Ishikawa (cell line): ENCODE measurements at regions not wholly inside any gene's neighbourhood (a gene's known extent, or its start where the extent isn't known, plus 50 kb on each side); places are given as distances from the start of the nearest gene placed in this dataset.

Experiments
- CEBPB ChIP-seq: IDR thresholded peaks from 2 replicates; pipeline ENCODE4 v1.6.1; 2012
- CREB1 ChIP-seq: IDR thresholded peaks from 2 replicates; pipeline ENCODE4 v1.6.1; 2012; ENCODE audit warnings: low read depth
- EGR1 ChIP-seq: IDR thresholded peaks from 2 replicates; pipeline ENCODE4 v1.6.1; 2012
- EP300 ChIP-seq: IDR thresholded peaks from 2 replicates; pipeline ENCODE4 v1.6.1; 2012; ENCODE audit warnings: borderline replicate concordance
- FOXM1 ChIP-seq: IDR thresholded peaks from 2 replicates; pipeline ENCODE4 v1.6.1; 2012; ENCODE audit warnings: low read depth, borderline replicate concordance
- NFIC ChIP-seq: IDR thresholded peaks from 2 replicates; pipeline ENCODE4 v1.6.1; 2012
- RAD21 ChIP-seq: IDR thresholded peaks from 2 replicates; pipeline ENCODE4 v1.6.1; 2012; ENCODE audit warnings: low read depth
- TAF1 ChIP-seq: IDR thresholded peaks from 2 replicates; pipeline ENCODE4 v1.6.1; 2012; ENCODE audit warnings: low read depth, mild to moderate bottlenecking
- TCF12 ChIP-seq: IDR thresholded peaks from 2 replicates; pipeline ENCODE4 v1.6.1; 2012; ENCODE audit warnings: low read depth
- TEAD4 ChIP-seq: IDR thresholded peaks from 2 replicates; pipeline ENCODE4 v1.6.1; 2012
- YY1 ChIP-seq: IDR thresholded peaks from 2 replicates; pipeline ENCODE4 v1.6.1; 2012; ENCODE audit warnings: low read depth
- ZBTB7A ChIP-seq: IDR thresholded peaks from 2 replicates; pipeline ENCODE4 v1.6.1; 2012; ENCODE audit warnings: low read depth
- TF ChIP-seq, protein P1 (sequence below): IDR thresholded peaks from 2 replicates; pipeline ENCODE4 v1.6.1; 2012
- TF ChIP-seq, protein P2 (sequence below): IDR thresholded peaks from 2 replicates; pipeline ENCODE4 v1.6.1; 2012
- TF ChIP-seq, protein P3 (sequence below): IDR thresholded peaks from 2 replicates; pipeline ENCODE4 v1.6.1; 2012; ENCODE audit warnings: low read depth, mild to moderate bottlenecking

GRCh38 chr1:60449876-60450275 lies 376.3 kb upstream of the C1orf87 start:
- TF ChIP-seq TEAD4 (no peak), CEBPB (no peak), FOXM1 (no peak), EP300 (no peak), TCF12 (no peak), NFIC (no peak), CREB1 (no peak), EGR1 (no peak), ZBTB7A (no peak)
- TF ChIP-seq, protein P1, sequence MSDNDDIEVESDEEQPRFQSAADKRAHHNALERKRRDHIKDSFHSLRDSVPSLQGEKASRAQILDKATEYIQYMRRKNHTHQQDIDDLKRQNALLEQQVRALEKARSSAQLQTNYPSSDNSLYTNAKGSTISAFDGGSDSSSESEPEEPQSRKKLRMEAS, result no peak
- TF ChIP-seq, protein P2, sequence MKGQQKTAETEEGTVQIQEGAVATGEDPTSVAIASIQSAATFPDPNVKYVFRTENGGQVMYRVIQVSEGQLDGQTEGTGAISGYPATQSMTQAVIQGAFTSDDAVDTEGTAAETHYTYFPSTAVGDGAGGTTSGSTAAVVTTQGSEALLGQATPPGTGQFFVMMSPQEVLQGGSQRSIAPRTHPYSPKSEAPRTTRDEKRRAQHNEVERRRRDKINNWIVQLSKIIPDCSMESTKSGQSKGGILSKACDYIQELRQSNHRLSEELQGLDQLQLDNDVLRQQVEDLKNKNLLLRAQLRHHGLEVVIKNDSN, result no peak

DNA sequence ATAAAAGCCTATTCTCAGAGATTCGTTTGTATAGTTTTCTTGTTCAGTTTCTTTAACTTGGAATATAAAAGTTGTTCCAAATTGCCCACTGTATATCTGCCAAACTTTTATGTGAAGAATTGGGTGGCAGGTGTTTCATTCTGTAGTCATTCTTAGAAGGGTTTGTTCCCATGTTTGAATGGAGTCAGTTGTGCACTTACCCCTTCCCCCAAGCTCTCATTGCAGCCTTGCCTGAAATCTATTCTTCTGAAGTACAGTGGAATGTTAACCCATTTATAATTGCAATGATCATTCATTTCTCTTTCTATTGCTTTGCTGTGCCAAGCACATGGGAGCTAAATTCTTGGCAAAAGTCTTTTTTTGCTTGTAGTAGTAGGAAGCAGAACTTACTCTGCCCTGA lies 375.3 kb upstream of the C1orf87 start:
- no peak for TF ChIP-seq CREB1
- no peak for TF ChIP-seq EP300
- TF ChIP-seq EGR1, result no peak
- no peak for TF ChIP-seq RAD21
- TF ChIP-seq TEAD4, result no peak
- TF ChIP-seq YY1, result no peak
- no peak for TF ChIP-seq FOXM1
- TF ChIP-seq, protein P2, result no peak
- TF ChIP-seq NFIC, result no peak
- no peak for TF ChIP-seq TCF12
- TF ChIP-seq, protein P3, sequence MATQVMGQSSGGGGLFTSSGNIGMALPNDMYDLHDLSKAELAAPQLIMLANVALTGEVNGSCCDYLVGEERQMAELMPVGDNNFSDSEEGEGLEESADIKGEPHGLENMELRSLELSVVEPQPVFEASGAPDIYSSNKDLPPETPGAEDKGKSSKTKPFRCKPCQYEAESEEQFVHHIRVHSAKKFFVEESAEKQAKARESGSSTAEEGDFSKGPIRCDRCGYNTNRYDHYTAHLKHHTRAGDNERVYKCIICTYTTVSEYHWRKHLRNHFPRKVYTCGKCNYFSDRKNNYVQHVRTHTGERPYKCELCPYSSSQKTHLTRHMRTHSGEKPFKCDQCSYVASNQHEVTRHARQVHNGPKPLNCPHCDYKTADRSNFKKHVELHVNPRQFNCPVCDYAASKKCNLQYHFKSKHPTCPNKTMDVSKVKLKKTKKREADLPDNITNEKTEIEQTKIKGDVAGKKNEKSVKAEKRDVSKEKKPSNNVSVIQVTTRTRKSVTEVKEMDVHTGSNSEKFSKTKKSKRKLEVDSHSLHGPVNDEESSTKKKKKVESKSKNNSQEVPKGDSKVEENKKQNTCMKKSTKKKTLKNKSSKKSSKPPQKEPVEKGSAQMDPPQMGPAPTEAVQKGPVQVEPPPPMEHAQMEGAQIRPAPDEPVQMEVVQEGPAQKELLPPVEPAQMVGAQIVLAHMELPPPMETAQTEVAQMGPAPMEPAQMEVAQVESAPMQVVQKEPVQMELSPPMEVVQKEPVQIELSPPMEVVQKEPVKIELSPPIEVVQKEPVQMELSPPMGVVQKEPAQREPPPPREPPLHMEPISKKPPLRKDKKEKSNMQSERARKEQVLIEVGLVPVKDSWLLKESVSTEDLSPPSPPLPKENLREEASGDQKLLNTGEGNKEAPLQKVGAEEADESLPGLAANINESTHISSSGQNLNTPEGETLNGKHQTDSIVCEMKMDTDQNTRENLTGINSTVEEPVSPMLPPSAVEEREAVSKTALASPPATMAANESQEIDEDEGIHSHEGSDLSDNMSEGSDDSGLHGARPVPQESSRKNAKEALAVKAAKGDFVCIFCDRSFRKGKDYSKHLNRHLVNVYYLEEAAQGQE, result no peak

GRCh38 chr1:60444680-60445079 lies 371.1 kb upstream of the C1orf87 start:
- no peak for TF ChIP-seq YY1
- no peak for TF ChIP-seq TEAD4

GRCh38 chr1:60436186-60436585 lies 362.6 kb upstream of the C1orf87 start:
- TF ChIP-seq, protein P3, result no peak
- TF ChIP-seq CREB1 (no peak), TCF12 (no peak), NFIC (no peak), EGR1 (no peak), EP300 (no peak), ZBTB7A (no peak), TEAD4 (no peak), RAD21 (no peak), TAF1 (no peak), CEBPB (no peak), FOXM1 (no peak), YY1 (no peak)
- TF ChIP-seq, protein P1, result no peak
- TF ChIP-seq, protein P2, result no peak

DNA sequence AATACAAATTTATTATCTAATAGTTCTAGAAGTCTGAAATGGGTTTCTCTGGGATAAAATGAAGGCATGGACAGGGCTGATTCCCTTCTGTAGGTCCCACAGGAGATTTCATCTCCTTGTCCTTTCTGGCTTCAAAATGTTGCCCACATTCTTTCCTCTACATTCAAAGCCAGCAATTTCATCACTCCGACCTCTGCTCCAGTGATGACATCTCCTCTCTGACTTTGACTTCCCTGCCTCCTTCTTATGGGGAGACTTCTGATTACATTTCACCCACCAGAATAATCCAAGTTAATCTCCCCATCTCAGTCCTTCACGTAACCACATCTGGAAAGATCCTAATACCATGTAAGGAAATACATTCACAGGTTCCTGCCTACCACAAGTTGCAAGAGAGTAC lies 358.0 kb upstream of the C1orf87 start:
- TF ChIP-seq TCF12, result no peak
- no peak for TF ChIP-seq YY1
- no peak for TF ChIP-seq FOXM1
- no peak for TF ChIP-seq TEAD4
- no peak for TF ChIP-seq NFIC
- TF ChIP-seq, protein P3, result no peak
- TF ChIP-seq TAF1, result no peak
- TF ChIP-seq, protein P1, result no peak
